Fibroblast of mammary gland (primary cell): ENCODE measurements at regions not wholly inside any gene's neighbourhood (a gene's known extent, or its start where the extent isn't known, plus 50 kb on each side); places are given as distances from the start of the nearest gene placed in this dataset.
A peak's percentile ranks its signal among the peaks of the same experiment; 100 is the strongest.

ENCODE experiments used
- DNase-seq: peaks from one replicate; pipeline ENCODE4 v3.0.0-alpha.2; 2010; ENCODE audit warnings: low read depth
- H3K4me3 ChIP-seq: 2 replicates; pipeline ENCODE4 v1.5.1; 2011; ENCODE audit warnings: low read depth, mild to moderate bottlenecking, low read length, moderate library complexity; ENCODE audit not compliant: control insufficient read depth
- CTCF ChIP-seq: conservative IDR thresholded peaks from 2 replicates; pipeline ENCODE4 v1.5.1; 2011; ENCODE audit warnings: low read depth, low read length, inconsistent platforms; ENCODE audit not compliant: control insufficient read depth, insufficient read depth

GRCh38 chr15:93543093-93543492, 454.1 kb upstream of the RGMA start:
- no peak for TF ChIP-seq CTCF
- no peak for DNase-seq
- no peak overlapping the region for H3K4me3 ChIP-seq

DNA sequence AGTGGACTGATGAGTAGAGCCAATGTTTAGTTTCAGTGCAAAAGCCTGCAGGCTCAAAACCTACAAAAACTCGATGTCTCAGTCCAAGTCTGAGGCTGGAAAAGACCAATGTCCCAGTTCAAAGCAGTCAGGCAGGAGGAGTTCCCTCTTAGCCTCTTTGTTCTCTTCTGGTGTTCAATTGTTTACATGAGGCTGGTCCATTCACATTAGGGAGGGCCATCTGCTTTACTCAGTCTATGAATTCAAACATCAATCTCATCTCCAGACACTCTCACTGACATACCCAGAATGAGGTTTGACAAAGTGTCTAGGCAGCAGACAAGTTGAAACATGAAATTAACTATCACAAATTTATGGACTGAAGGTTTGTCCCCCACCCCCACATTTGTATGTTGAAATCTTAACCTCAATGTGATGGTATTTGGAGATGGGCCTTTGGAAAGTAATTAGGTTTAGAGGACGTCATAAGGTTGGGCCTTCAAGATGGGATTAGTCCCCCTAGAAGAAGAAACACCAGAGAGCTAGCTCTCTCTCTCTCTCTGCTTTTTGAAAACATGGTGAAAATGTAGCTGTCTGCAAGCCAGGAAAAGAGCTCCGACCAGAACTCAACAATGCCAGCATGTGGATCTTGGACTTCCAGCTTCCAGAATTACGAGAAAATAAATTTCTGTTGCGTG, 438.5 kb upstream of the RGMA start:
- TF ChIP-seq CTCF: no peak
- DNase-seq: no peak

DNA sequence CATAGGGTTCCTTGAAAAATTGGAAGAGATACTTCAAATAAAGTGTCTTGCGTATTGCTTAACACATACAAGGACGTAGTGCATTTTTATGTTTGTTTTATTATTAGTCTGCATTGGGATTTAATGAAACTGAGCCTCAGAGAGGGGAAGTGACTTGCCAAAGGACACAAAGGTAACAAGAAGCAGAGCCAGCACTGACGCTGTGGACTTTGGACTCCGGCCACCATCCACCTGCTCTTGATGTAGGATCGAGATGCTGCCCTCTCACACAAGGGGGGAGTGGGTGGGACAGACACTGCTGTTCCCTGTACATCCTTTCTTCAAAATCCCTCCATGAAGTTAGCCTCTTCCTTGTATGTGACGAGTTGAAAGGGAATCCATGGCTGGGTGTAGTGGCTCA, 435.4 kb upstream of the RGMA start:
- H3K4me3 ChIP-seq: no peak overlapping the region
- no peak for DNase-seq
- no peak for TF ChIP-seq CTCF

More for the DNA sequence above, 438.5 kb upstream of the RGMA start:
- H3K4me3 ChIP-seq: no peak overlapping the region

GRCh38 chr15:93523481-93523880, 434.5 kb upstream of the RGMA start:
- DNase-seq: peak; percentile 87
- no peak for TF ChIP-seq CTCF
- no peak overlapping the region for H3K4me3 ChIP-seq

GRCh38 chr15:93520206-93520605, 431.2 kb upstream of the RGMA start:
- H3K4me3 ChIP-seq: no peak overlapping the region
- DNase-seq: no peak
- no peak for TF ChIP-seq CTCF

DNA sequence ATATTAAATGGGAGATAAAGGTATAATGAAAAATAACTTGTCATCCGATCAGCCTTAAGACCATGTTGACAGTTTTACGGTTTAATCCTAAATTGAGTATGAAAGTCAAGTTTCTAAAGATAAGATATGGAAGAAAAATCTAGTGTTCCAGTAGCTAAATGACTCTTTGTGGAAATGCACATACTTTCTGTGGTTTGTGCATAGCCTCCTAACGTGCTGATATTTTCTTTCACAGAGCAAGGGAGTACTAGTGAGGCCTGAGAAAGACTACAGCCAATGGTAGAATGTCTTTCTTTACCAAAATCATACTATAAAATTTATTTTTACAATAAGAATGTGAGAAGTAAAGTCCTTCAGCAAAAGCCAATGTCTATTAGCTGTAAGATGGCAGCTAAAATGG, 430.6 kb upstream of the RGMA start:
- no peak for TF ChIP-seq CTCF
- DNase-seq: no peak

GRCh38 chr15:93517176-93517575, 428.2 kb upstream of the RGMA start:
- no peak overlapping the region for H3K4me3 ChIP-seq
- no peak for TF ChIP-seq CTCF
- DNase-seq: no peak

More for the DNA sequence above, 430.6 kb upstream of the RGMA start:
- no peak overlapping the region for H3K4me3 ChIP-seq
